ENCODE measurements at regions not wholly inside any gene's neighbourhood (a gene's known extent, or its start where the extent isn't known, plus 50 kb on each side); places are given as distances from the start of the nearest gene placed in this dataset.

- H3K27ac ChIP-seq = no peak overlapping the region
- DNase-seq (ENCODE audit: low read depth, low spot score) = no peak
Observed at GRCh38 chr15:70453238-70453637, 310.1 kb downstream of the UACA start.

DNA sequence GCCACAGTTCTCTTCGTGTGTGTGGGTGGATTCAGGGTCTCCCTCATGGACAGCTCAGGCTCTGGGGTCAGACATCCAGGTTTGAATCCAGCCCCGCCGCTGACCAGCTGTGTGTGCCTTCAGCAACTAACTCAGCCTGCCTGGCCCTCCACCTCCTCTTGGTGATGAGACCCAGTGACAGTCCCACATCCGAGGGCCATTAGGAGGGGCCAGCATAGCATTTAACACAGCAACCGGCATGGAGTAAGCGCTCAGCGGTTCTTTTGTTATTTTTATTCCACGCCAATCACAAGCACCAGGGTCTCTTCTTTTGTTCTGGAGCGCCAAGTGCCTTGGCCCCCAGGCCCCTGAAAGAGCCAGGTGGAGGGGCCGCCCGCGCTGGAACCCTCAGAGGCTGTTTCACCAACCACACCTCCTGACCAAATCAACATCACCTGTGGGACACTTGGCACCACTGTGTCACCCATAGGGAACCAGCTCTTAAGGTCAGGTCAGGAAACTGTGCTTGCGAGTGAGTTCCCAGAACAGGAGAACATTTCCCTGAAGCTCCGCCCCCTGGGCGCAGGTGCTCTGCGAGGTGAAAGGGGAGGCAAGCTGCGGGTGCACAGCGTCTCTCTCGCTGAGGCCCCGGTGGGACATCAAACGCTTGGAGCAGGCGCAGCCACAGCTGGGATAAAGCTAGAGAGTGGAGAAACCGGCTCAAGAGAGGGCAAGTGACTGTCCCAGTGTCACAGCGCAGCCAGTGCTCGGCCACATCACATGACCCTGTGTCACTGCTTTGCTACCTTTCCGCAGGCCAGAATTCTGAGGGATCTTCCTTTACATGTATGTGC is 311.3 kb downstream of the UACA start:
- DNase-seq (ENCODE audit: low read depth, low spot score) = no peak
- no peak overlapping the region for H3K27ac ChIP-seq

DNA sequence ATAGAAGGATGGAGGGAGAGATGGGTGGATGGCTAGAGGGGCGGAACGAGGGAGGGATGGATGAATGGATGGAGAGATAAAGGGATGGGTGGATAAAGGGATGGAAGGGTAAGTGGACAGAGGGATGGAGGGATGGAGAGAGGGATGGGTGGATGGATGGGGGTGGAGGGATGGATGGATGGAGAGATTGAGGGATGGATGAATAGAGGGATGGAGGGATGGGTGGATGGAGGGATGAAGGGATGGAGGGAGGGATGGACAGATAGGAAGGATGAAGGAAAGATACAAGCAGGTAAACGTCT is 313.3 kb downstream of the UACA start:
- no peak overlapping the region for H3K27ac ChIP-seq
- DNase-seq (ENCODE audit: low read depth, low spot score) = no peak

DNA sequence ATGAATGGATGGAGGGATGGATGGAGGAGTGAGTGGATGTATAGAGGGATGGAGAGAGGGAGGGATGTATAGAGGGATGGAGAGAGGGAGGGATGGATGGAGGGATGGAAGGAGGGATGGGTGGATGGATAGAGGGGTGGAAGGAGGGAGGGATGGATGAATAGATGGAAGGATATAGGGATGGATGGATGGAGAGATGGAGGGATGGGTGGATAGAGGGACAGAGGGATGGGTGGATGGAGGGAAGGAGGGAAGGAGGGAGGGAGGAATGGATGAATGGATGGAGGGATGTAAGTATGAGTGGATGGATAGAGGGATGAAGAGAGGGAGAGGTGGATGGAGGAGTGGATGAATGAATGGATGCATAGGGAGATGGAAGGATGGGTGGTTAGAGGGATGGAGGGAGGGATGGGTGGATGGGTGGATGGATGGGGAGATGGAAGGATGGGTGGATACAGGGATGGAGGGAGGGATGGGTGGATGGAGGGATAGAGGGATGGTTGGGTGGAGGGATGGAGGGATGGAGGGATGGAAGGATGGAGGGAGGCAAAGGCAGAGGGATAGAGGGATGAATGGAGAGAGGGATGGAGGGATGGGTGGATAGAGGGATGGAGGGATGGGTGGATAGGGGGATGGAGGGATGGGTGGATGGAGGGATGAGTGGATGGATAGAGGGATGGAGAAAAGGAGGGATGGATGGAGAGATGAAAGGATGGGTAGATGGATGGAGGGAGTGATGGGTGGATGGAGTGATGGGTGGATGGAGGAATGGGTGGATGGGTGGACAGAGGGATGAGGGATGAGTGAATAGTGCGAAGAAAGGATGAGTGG is 313.8 kb downstream of the UACA start:
- H3K27ac ChIP-seq = no peak overlapping the region
- no peak for DNase-seq (ENCODE audit: low read depth, low spot score)

GRCh38 chr15:70447928-70448698 is 315.2 kb downstream of the UACA start:
- no peak for DNase-seq (ENCODE audit: low read depth, low spot score)

DNA sequence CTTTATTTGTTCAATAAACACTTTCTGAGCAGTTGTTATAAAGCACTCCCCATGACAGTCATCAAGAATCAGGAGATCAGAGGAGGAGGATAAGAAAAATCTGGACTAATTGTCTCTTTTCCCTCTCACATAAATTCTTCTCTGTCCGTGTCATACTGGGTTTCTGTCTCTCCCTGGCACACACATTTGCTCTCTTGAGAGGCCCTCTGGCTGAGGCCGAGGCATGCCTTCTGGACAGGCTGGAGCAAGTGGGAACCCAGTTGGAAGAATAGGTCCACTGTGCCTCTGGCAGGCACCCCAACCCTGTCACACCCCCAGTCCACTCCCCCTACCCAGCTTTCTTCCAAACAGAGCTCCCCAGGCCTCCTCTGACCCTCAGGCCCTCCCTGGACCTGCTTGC is 315.8 kb downstream of the UACA start:
- no peak overlapping the region for H3K27ac ChIP-seq

More at GRCh38 chr15:70447928-70448698, 315.2 kb downstream of the UACA start:
- H3K27ac ChIP-seq = no peak overlapping the region

DNA sequence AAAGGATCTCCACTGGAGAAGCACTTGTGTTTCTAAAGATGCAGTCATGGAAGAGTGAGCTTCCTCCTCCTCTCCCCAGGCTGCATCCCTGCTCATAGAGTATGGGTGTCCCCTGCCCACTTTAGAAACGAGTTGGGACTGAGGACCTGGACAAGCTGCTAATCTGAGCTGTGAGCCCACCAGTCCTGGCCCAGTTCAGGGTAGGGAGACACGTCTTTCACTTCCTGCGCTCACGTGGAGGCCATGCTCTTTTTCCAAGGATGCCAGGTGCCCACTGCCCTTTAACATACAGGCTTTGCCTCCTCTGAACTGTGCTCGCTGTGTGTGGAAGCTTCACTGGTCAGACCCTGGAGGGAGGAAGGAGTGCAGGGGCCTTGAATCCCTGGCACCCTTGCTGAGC is 316.3 kb downstream of the UACA start:
- DNase-seq (ENCODE audit: low read depth, low spot score) = no peak
- no peak overlapping the region for H3K27ac ChIP-seq

More for the DNA sequence above, 315.8 kb downstream of the UACA start:
- no peak for DNase-seq (ENCODE audit: low read depth, low spot score)

- no peak overlapping the region for H3K27ac ChIP-seq
- DNase-seq (ENCODE audit: low read depth, low spot score) = no peak
Observed at GRCh38 chr15:70443486-70444273, 319.7 kb downstream of the UACA start.

DNA sequence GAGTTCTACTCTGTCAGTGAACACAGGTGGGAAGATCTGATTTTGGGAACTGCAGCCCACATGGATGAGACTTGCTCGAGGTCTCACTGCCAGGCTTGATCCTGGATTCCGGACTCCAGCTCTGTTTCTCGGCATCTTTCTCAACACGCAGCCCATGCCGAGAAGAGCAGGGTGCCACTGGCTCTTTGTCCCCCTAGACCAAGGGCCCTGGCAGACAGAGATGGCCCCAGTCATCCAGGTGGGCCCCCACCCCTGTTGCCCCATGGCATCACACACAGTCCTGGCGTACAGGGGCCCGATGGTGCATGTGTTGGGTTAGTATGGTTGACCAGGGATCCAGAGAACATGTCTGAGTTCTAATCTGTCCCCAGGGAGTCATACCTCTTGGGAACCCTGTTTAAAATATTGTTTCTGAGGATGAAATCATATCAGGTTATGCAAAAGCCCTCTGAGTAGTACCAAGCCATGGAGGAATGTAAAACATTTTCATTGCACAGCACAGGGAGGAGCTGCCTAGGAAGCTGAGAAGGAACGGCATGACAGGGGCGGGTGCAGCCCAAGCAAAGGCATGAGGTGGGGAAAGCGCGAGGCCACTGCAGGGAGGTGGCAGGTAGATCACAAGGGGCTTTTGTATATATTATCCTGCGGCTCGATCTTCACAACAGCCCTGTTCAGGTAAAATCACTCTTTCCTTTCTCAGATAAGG is 320.6 kb downstream of the UACA start:
- DNase-seq (ENCODE audit: low read depth, low spot score) = no peak
- H3K27ac ChIP-seq = no peak overlapping the region

- no peak for DNase-seq (ENCODE audit: low read depth, low spot score)
Observed at GRCh38 chr15:70442211-70442610, 321.1 kb downstream of the UACA start.

GRCh38 chr15:70440416-70441138 is 322.8 kb downstream of the UACA start:
- H3K27ac ChIP-seq = no peak overlapping the region
- DNase-seq (ENCODE audit: low read depth, low spot score) = no peak

More at GRCh38 chr15:70442211-70442610, 321.1 kb downstream of the UACA start:
- H3K27ac ChIP-seq = no peak overlapping the region

DNA sequence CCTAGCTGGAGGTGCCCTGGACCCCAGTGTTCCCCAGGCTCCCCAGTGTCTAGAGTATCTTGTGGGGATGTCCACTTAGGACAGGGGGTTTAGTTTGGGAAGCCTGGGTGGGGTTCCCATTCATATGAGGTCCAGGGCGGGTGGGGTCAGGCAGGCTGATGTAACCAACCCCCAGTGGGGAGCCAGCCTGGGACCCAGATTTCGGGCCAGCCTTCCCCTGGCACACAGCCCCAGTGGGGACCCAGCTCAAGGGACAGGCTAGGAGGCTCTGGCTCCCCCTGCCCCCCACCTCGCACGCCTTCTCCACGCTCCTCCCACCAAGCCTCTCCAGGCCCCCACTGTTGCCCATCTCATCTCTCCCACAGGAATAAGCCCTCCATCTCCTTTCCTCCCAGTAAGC is 323.5 kb downstream of the UACA start:
- no peak for DNase-seq (ENCODE audit: low read depth, low spot score)
- no peak overlapping the region for H3K27ac ChIP-seq

DNA sequence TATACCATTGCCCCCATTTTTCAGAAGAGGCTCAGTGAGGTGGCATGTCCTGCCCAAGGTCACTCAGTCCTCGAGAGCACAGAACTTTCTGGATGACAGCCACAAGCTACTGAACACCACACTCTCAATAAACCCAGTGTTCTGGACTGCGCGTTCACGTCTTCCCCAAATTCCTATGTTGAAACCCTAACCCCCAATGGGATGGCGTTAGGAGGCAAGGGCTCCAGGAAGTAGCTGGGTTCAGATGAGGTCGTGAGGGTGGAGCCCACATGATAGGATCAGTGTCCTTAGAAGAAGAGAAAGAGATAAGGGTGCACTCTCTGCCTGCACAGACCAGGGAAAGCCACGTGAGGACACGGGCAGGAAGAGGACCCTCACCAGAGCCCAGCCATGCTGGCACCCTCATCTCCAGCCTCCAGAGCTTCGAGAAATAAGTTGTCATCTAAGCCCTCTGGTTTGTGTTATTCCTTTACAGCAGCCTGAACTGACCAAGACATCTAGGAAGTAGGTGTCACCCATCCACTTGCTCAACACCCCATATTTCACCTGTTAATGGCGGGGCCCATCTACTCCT is 324.0 kb downstream of the UACA start:
- no peak overlapping the region for H3K27ac ChIP-seq
- DNase-seq (ENCODE audit: low read depth, low spot score) = no peak

- DNase-seq (ENCODE audit: low read depth, low spot score) = no peak
- no peak overlapping the region for H3K27ac ChIP-seq
Observed at GRCh38 chr15:70438776-70439175, 324.6 kb downstream of the UACA start.

DNA sequence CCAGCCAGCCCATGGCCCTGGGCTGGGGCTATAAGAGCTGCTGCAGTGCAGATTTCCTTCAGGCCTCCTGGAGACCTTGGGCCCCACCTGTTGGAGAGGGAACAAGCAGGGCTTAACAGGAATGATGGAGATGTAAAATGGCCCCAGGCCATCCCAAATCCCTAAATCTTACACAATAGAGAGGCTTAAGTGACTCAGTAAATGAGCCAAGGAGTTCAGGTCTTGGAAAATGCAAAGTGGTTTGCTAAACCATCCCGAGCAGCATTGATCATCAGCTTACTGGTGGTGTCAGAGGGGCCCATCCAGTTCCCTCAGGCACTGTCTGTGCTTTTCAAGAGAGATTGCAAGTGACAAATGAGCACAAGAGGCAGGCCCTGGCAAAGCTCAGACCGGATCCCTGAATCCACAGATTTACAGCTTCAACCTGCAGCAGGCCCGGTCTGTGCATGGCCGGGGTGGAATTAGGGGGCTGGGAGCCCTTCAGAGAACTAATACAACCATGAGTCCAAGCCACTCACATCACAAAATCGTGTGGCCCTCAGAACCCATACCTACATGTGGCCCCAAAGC is 325.4 kb downstream of the UACA start:
- peak; percentile 64 for DNase-seq (ENCODE audit: low read depth, low spot score)
- no peak overlapping the region for H3K27ac ChIP-seq

DNA sequence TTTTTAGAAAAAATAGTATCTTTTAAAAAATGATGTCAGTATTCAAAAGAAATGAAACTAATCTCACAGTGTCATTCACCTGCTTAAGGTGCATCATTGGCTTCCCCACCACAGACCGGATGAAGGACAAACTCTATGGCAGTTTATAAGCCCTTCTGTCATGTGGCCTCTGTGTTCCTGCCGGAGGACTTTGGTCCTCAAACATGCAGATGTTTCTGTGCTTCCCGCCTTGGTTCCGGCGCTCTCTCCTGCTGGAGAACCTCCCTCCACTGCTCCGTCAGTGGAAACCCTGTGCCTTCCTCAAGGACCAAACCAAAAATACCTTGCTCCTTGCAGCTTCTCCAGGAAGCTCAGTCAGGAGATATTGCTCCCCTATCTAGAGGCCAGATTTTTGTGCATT is 326.3 kb downstream of the UACA start:
- H3K27ac ChIP-seq = no peak overlapping the region
- no peak for DNase-seq (ENCODE audit: low read depth, low spot score)

DNA sequence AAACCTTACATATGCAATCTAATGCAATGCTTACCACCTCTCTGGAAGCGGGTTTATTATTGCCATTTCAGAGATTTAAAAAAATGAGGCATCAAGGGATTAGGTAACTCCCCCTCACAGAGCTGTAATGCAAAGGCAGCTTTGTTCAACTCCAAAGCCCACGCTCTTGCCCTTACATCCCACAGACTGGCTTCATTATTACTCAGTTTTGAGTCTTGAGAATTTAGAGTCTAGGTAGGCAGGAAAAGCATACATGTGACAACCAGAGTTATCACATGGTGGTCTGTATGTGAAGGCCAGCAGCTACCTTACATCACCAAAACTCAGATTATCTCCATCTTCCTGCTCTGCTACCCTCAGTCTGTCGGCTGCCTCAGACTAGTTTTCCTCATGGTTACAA is 326.9 kb downstream of the UACA start:
- H3K27ac ChIP-seq = no peak overlapping the region

DNA sequence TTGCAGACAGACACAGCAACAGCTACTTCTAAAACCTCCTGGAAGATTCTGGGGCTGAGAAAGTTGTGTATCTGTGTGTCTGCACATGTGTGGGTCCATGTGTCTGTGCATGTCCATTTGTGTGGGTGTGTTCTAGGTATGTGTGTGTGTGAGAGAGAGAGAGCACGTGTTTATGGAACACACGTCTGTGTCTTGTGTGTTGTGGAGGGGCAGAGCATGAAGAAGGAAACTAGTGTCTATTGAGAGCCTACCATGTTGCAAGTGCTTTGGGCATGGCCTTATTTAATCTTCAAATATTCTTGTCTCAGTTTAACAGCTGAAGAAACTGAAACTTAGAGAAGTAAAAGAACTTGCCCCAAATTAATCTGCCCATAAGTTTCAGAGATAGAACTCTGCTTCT is 327.5 kb downstream of the UACA start:
- DNase-seq (ENCODE audit: low read depth, low spot score) = no peak
- no peak overlapping the region for H3K27ac ChIP-seq

More for the DNA sequence above, 326.9 kb downstream of the UACA start:
- DNase-seq (ENCODE audit: low read depth, low spot score) = no peak

All from epithelial cell of prostate (primary cell).